ENCODE measurements at regions not wholly inside any gene's neighbourhood (a gene's known extent, or its start where the extent isn't known, plus 50 kb on each side); places are given as distances from the start of the nearest gene placed in this dataset.

- TF ChIP-seq, protein P1, sequence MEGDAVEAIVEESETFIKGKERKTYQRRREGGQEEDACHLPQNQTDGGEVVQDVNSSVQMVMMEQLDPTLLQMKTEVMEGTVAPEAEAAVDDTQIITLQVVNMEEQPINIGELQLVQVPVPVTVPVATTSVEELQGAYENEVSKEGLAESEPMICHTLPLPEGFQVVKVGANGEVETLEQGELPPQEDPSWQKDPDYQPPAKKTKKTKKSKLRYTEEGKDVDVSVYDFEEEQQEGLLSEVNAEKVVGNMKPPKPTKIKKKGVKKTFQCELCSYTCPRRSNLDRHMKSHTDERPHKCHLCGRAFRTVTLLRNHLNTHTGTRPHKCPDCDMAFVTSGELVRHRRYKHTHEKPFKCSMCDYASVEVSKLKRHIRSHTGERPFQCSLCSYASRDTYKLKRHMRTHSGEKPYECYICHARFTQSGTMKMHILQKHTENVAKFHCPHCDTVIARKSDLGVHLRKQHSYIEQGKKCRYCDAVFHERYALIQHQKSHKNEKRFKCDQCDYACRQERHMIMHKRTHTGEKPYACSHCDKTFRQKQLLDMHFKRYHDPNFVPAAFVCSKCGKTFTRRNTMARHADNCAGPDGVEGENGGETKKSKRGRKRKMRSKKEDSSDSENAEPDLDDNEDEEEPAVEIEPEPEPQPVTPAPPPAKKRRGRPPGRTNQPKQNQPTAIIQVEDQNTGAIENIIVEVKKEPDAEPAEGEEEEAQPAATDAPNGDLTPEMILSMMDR (conservative IDR thresholded peaks at IDR 0.05 in 1 of 2, IDR thresholded peaks at IDR 0.05 in 1 of 2; ENCODE audit: low read depth in 1 of 2, low read length in 2 of 2) = no peak
- no peak for TF ChIP-seq EZH2 (IDR thresholded peaks at IDR 0.05; ENCODE audit: low read length, missing control alignments)
Measured at GRCh38 chr2:204354442-204354856, 190.8 kb upstream of the PARD3B start.
